NCI-H2107 treated with DMSO at 0.1 percent for 48 hours (cell line): ENCODE measurements at regions not wholly inside any gene's neighbourhood (a gene's known extent, or its start where the extent isn't known, plus 50 kb on each side); places are given as distances from the start of the nearest gene placed in this dataset.
"Not testable (repeated sequence)": the region's sequence is repeated elsewhere in the genome, so short reads cannot be mapped to it uniquely, and the experiment has no call there.

Source experiments
- DNase-seq: peaks from one replicate; lab custom pipeline; 2025; ENCODE audit not compliant: unreplicated experiment; lab: John Stamatoyannopoulos, UW

- DNase-seq: no peak
Observed at GRCh38 chr3:182124716-182125115, 413.0 kb downstream of the SOX2 start.

- no peak for DNase-seq
Observed at GRCh38 chr3:182129740-182130139, 418.0 kb downstream of the SOX2 start.

- DNase-seq: no peak
Observed at GRCh38 chr3:182133752-182134151, 422.0 kb downstream of the SOX2 start.

GRCh38 chr3:182135056-182135455 lies 423.3 kb downstream of the SOX2 start:
- no peak for DNase-seq

- peak; percentile 25 for DNase-seq
Observed at GRCh38 chr3:182136008-182136910, 424.5 kb downstream of the SOX2 start.

- no peak for DNase-seq
Observed at GRCh38 chr3:182138393-182138792, 426.7 kb downstream of the SOX2 start.

GRCh38 chr3:182139627-182140357 lies 428.1 kb downstream of the SOX2 start:
- DNase-seq: peak; percentile 65

GRCh38 chr3:182142928-182143327 lies 431.2 kb downstream of the SOX2 start:
- DNase-seq: no peak

- no peak for DNase-seq
Observed at GRCh38 chr3:182143903-182144302, 432.2 kb downstream of the SOX2 start.

- no peak for DNase-seq
Observed at GRCh38 chr3:182148360-182148759, 436.6 kb downstream of the SOX2 start.

- no peak for DNase-seq
Observed at GRCh38 chr3:182149594-182149993, 437.9 kb downstream of the SOX2 start.

- not testable (repeated sequence) for DNase-seq
Observed at GRCh38 chr3:182156326-182156725, 444.6 kb downstream of the SOX2 start.

- no peak for DNase-seq
Observed at GRCh38 chr3:182165234-182165633, 453.5 kb downstream of the SOX2 start.

GRCh38 chr3:182172534-182172933 lies 460.8 kb downstream of the SOX2 start:
- DNase-seq: no peak

- DNase-seq: no peak
Observed at GRCh38 chr3:182178488-182179200, 466.9 kb downstream of the SOX2 start.

- peak; percentile 28 for DNase-seq
Observed at GRCh38 chr3:182179631-182180030, 467.9 kb downstream of the SOX2 start.

- peak; percentile 70 for DNase-seq
Observed at GRCh38 chr3:182180654-182181385, 469.1 kb downstream of the SOX2 start.

GRCh38 chr3:182182531-182182968 lies 470.8 kb downstream of the SOX2 start:
- peak; percentile 98 for DNase-seq

- no peak for DNase-seq
Observed at GRCh38 chr3:182183716-182184430, 472.1 kb downstream of the SOX2 start.

GRCh38 chr3:182185313-182185712 lies 473.6 kb downstream of the SOX2 start:
- no peak for DNase-seq
